Neural progenitor cell (in vitro differentiated cells): ENCODE measurements at regions not wholly inside any gene's neighbourhood (a gene's known extent, or its start where the extent isn't known, plus 50 kb on each side); places are given as distances from the start of the nearest gene placed in this dataset.

Experiments used
- CTCF ChIP-seq: fragments of 200-600 bp; sonication (generic); IDR thresholded peaks from 2 replicates; pipeline ENCODE4 v1.5.1; 2017; ENCODE audit warnings: antibody characterized with exemption, mild to moderate bottlenecking
- EZH2 ChIP-seq: fragments of 200-600 bp; sonication (generic); IDR thresholded peaks from 2 replicates; pipeline ENCODE4 v1.6.1; 2017; ENCODE audit warnings: antibody characterized with exemption, mild to moderate bottlenecking, moderate library complexity

GRCh38 chr13:82344867-82345266 lies 1537.4 kb downstream of the SLITRK1 start:
- no peak for TF ChIP-seq CTCF
- no peak for TF ChIP-seq EZH2
